ENCODE measurements at regions not wholly inside any gene's neighbourhood (a gene's known extent, or its start where the extent isn't known, plus 50 kb on each side); places are given as distances from the start of the nearest gene placed in this dataset.

DNA sequence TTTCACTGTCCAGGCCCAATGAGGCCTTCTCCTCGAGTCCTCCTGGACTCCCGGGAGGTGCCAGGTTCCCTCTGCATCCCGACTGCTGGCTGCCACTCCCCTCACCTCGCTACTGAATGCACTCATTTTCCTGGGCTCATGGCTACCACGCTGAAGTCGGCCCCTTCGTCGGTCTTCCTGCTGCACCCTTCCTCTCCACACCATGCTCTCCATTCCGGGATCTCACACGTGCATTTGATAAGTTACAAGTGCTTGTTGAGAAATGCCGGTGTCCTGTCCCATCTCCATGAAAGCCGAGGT is 334.7 kb upstream of the MYT1L start:
- TF ChIP-seq, protein P1, sequence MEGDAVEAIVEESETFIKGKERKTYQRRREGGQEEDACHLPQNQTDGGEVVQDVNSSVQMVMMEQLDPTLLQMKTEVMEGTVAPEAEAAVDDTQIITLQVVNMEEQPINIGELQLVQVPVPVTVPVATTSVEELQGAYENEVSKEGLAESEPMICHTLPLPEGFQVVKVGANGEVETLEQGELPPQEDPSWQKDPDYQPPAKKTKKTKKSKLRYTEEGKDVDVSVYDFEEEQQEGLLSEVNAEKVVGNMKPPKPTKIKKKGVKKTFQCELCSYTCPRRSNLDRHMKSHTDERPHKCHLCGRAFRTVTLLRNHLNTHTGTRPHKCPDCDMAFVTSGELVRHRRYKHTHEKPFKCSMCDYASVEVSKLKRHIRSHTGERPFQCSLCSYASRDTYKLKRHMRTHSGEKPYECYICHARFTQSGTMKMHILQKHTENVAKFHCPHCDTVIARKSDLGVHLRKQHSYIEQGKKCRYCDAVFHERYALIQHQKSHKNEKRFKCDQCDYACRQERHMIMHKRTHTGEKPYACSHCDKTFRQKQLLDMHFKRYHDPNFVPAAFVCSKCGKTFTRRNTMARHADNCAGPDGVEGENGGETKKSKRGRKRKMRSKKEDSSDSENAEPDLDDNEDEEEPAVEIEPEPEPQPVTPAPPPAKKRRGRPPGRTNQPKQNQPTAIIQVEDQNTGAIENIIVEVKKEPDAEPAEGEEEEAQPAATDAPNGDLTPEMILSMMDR (IDR thresholded peaks at IDR 0.05; ENCODE audit: low read length) = no peak
- TF ChIP-seq EZH2 (IDR thresholded peaks at IDR 0.05; ENCODE audit: borderline replicate concordance, low read length) = no peak
